ENCODE measurements at regions not wholly inside any gene's neighbourhood (a gene's known extent, or its start where the extent isn't known, plus 50 kb on each side); places are given as distances from the start of the nearest gene placed in this dataset.
"Not testable (repeated sequence)": the region's sequence is repeated elsewhere in the genome, so short reads cannot be mapped to it uniquely, and the experiment has no call there.

- no peak for DNase-seq (ENCODE audit: low read depth)
Observed at GRCh38 chr1:228868731-228869024, 133.4 kb downstream of the RHOU start.

DNA sequence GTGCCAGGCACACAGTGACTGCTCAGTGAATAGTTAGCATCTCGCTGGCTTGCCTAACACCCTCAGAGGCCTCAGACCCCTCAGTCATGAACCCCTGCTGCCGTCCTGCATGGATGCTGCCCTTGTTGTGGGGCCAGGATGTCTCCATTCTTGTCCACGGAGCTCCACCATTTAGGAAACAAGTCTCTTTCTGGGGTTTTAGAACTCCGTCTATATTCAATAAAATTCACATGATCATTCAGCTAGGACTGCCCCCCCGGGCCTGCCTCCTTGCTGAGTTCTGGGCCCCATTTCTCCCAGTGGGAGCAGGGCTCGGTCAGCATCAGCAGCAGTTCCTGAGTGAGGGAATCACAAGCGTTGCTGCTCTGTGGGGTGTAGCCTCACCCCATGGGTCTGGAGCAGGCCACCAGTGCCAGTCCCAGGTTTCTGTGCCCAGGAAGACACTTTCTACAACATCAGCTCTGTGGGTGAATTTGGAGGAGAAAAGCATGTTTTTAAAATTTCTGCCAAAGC lies 134.1 kb downstream of the RHOU start:
- DNase-seq (ENCODE audit: low read depth), result no peak

DNA sequence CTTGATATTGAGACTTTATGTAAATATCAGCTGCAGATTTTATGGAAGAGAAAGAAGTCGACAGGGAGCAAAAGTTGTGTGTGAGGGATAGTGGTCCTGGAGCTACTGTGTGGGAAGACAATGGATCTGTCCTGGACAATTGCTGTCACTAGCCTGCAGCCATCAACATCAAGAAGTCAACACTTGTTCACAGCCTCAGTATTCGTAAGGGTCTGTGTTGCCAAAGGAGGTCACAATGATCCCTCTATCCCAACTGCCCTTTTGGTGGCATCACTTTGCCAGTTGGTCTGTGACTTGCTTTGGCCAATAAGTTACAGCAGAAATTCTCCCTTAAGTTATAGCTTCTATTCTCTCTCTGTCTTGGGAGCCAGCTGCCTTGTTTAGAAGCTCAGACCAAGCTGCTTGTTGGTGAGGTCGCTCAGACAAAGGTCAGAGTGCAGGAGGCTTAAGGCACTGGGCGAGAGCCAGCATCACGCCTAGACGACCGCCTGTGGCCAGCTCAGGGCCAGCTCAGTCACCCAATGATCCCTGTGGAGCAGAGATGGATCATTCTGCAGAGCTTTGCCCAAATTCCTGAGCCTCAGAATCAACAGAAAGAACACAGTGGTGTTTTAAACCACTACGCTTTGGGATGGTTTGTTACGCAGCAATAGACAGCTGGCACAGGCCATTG lies 134.9 kb downstream of the RHOU start:
- no peak for DNase-seq (ENCODE audit: low read depth)

- DNase-seq (ENCODE audit: low read depth), result no peak
Observed at GRCh38 chr1:228871314-228872061, 136.2 kb downstream of the RHOU start.

- DNase-seq (ENCODE audit: low read depth), result no peak
Observed at GRCh38 chr1:228872080-228872479, 136.8 kb downstream of the RHOU start.

GRCh38 chr1:228873709-228874108 lies 138.4 kb downstream of the RHOU start:
- DNase-seq (ENCODE audit: low read depth), result no peak

DNA sequence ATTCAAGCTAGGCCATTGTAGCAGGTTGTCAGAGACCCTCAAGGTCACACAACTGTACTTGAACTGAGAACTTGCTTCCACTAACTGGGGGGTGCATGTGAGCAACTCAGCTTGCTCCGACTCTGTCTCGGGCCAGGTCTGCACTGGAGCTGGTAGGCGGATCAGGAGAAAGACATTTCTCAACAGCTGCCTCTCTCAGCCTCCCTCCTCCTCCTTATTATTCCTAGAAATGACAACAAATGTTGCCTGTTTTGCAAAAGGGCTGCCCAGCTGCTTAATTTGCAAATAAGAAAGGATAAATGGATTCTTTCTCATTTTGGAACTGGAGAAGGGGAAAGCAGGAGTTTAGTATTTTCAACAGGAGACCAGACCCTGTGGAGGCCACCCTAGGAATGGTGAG lies 140.5 kb downstream of the RHOU start:
- no peak for DNase-seq (ENCODE audit: low read depth)

DNA sequence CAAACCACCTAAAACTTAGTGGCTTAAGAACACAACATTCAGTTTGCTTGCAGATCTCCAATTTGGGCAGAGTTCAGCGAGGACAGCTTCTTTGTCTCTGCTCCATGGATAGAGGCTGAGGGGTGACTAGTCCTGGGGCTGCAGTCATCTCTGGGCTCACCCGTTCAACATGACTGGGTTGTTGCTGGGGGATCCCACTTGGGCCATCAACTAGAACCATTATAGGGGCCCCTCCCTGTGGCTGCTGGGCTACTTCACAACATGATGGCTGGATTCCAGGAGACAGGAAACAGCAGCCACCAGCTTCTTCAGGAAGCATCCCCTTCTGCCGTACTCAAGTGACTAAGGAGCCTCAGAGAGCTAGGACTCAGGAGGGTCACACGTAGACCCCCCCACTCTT lies 140.9 kb downstream of the RHOU start:
- no peak for DNase-seq (ENCODE audit: low read depth)

DNA sequence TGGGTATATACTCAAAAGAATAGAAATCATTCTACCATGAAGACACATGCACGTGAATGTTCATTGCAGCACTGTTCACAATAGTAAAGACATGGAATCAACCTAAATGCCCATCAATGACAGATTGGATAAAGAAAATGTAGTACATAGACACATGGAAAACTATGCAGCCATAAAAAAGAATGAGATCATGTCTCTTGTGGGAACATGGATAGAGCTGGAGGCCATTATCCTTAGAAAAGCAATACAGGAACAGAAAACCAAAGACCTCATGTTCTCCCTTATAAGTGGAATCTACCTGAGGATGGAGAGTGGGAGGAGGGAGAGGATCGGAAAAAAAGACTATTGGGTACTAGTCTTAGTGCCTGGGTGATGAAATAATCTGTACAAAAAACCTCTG lies 143.9 kb downstream of the RHOU start:
- DNase-seq (ENCODE audit: low read depth), result no peak

GRCh38 chr1:228882041-228882770 lies 146.9 kb downstream of the RHOU start:
- no peak for DNase-seq (ENCODE audit: low read depth)

DNA sequence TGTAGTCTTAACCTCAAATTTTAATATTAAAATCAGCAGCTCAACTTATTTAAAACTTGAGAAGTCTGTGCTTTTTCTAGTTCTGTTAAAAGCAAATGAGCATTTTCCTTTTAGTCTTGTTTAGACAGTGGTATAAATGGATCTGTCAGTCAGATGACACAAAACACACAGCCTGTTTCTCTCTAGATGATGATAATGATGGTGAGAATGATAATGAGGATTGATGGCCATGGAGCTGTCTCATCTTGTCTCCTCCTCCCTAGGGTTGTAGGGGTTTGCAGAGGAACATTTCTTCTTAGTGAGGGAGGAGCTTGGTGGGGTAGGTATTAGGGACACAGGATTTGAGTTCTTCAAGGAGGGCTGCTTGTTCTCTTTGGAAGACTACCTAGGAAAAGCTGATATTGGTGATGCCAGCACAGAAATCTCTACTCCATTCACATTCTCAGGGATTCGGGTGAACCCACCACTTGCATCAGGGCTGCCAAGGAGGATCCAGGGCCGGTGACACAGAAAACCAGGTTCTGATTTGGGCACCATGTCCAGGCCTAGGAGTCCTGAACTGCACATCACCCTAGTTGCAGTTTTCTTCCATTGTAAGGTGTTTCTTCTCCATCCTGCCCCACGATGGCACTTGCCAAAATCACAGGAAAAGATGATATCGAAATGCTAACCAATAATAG lies 147.6 kb downstream of the RHOU start:
- DNase-seq (ENCODE audit: low read depth), result no peak

- no peak for DNase-seq (ENCODE audit: low read depth)
Observed at GRCh38 chr1:228883535-228883934, 148.3 kb downstream of the RHOU start.

- no peak for DNase-seq (ENCODE audit: low read depth)
Observed at GRCh38 chr1:228884196-228884595, 148.9 kb downstream of the RHOU start.

- DNase-seq (ENCODE audit: low read depth), result no peak
Observed at GRCh38 chr1:228884615-228885566, 149.6 kb downstream of the RHOU start.

DNA sequence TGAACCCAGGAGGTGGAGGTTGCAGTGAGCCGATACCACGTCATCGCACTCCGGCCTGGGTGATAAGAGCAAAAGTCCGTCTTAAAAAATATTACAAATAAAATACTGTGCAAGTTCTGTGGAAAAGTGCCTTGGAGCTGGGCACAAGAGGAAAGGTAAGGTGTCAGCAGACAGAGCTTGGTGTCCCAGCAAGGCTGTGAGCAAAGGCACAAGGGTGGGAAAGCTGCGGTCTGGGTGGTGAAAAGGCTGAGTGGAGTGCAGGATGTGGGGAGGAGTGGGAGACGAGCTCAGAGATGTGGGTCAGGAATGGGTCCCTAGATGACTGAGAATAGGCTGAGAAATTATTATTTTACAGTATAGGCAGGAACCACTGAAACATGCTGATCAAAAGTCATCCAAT lies 150.6 kb downstream of the RHOU start:
- DNase-seq (ENCODE audit: low read depth), result no peak

DNA sequence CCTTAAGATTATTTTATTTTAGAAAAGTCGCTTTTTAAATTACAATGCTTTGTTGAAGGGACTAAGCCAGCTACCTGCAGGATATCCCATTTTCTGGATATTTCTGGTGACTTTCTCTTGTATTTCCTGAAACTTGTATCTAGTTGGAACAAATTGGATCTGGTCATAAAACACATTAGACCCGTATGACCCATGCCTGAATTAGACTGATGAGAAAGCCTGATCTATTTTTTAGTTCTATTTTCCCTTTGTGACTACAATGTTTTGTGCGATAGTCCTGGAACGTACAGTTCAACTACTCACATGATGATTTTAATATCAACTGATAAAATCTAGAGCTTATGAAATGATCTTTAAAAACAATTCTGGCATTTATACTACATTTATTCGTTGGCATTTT lies 151.8 kb downstream of the RHOU start:
- DNase-seq (ENCODE audit: low read depth), result no peak

DNA sequence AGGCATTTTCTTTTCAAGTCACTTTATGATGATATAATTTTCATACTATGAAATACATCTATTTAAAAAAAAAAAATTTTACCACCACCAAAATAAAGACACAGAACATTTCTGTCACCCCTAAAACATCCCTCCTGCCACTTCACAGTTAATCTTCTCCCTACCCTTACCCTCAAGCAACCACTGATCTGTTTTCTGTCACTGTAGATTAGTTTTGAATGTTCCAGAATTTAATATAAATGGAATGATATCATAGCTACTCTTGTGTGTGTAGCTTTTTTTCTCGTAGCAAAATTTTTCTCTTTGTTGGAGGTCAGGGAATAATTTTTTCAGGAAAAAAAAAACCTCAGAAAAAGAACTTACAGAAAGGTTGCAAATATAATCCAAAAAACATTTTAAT lies 152.7 kb downstream of the RHOU start:
- DNase-seq (ENCODE audit: low read depth), result no peak

DNA sequence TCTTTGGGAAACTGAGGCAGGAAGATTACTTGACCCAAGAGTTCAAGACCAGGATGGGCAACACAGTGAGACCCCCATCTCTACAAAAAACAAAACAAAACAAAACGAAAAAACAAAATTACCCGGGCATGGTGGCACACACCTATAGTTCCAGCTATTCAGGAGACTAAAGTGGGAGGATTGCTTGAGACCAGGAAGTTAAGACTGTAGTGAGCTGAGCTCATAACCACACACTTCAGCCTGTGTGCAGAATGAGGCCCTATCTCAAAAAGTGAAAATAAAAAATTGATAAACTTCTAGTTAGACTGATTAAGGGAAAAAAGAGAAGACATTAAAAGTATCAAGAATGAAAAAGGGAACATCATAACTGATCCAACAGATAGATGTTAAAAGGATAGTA lies 154.0 kb downstream of the RHOU start:
- DNase-seq (ENCODE audit: low read depth), result no peak

DNA sequence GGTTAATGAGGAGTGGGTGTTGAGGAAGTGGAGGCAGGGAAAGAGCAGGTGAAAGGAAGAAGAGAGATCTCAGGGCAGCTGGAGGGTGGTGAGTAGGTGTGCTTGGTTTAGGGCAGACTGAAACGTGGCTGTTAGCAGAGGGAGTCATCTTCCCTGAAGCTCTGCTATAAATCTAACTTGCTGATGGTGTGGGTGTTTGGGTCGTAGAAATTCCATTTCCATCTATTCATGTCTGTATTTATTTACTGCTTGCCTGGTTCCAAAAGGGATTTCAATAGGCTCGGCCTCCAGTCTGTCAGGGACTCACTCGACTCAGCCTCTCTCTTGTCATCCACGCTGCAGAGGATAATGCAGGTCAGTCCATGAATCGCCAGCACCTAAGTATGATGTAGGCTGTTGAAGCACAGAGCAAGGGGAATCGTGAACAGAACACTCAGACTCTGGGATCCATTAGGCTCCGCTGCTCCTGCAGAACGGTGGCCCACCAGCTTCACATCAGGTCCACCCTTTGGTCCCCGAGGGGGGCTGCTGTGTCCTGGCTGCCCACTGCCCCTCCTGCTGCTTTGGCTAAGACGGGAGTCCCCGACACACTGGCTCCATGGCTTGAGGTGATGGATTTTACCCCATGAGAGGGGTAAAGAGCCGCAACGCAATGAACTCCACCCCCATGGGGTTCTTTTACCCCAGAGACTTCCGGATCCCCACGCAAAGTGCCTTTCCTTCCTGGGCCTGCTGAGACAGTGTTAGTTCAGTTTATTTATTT lies 156.2 kb downstream of the RHOU start:
- DNase-seq (ENCODE audit: low read depth), result no peak

DNA sequence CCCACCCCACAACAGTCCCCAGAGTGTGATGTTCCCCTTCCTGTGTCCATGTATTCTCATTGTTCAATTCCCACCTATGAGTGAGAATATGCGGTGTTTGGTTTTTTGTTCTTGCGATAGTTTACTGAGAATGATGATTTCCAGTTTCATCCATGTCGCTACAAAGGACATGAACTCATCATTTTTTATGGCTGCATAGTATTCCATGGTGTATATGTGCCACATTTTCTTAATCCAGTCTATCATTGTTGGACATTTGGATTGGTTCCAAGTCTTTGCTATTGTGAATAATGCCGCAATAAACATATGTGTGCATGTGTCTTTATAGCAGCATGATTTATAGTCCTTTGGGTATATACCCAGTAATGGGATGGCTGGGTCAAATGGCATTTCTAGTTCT lies 156.9 kb downstream of the RHOU start:
- DNase-seq (ENCODE audit: low read depth), result not testable (repeated sequence)

Measured in T-helper 22 cell (primary cell).